RWPE1 (cell line): ENCODE measurements at regions not wholly inside any gene's neighbourhood (a gene's known extent, or its start where the extent isn't known, plus 50 kb on each side); places are given as distances from the start of the nearest gene placed in this dataset.

Source experiments
- CTCF ChIA-PET: fragments of 350-600 bp; sonication (Branson Sonifier 250); formaldehyde crosslinking; extraction: SDS; loops from one replicate; lab custom pipeline; 2021; lab: Yijun Ruan, JAX
- POLR2A ChIA-PET: fragments of 400-600 bp; formaldehyde crosslinking; extraction: SDS; loops from one replicate; lab custom pipeline; 2020; ENCODE audit warnings: antibody characterized with exemption; ENCODE audit not compliant: low non-redundant PET; lab: Yijun Ruan, JAX
- DNase-seq: peaks from one replicate; pipeline ENCODE4 v3.0.0; 2012; ENCODE audit warnings: low spot score
- H3K27ac ChIP-seq: fragments of 450-650 bp; 2 replicates; pipeline ENCODE4 v1.5.1; 2017
- CTCF ChIP-seq: fragments of 450-650 bp; conservative IDR thresholded peaks from 2 replicates; pipeline ENCODE4 v1.5.1; 2017; ENCODE audit warnings: low read depth, mild to moderate bottlenecking

- DNase-seq = no peak
- POLR2A ChIA-PET = interaction anchor here (0.6 kb wide), 1 partner anchor 149 kb away, joined by 4 read pairs; no protein-coding TSS in a partner anchor
- TF ChIP-seq CTCF = no peak
- CTCF ChIA-PET = no interaction called here
- no peak overlapping the region for H3K27ac ChIP-seq
Measured at GRCh38 chr6:106773522-106773921, 144.1 kb downstream of the QRSL1 start.

- H3K27ac ChIP-seq = no peak overlapping the region
- no peak for DNase-seq
- CTCF ChIA-PET = interaction anchor here (0.6 kb wide), 1 partner anchor 30 kb away, joined by 3 read pairs; no protein-coding TSS in a partner anchor
- POLR2A ChIA-PET = no interaction called here
- TF ChIP-seq CTCF = no peak
Measured at GRCh38 chr6:106772270-106773142, 143.1 kb downstream of the QRSL1 start.

- CTCF ChIA-PET = no interaction called here
- no peak for DNase-seq
- no peak for TF ChIP-seq CTCF
- no peak overlapping the region for H3K27ac ChIP-seq
- POLR2A ChIA-PET = no interaction called here
Measured at GRCh38 chr6:106771822-106772221, 142.4 kb downstream of the QRSL1 start.

- CTCF ChIA-PET = no interaction called here
- DNase-seq = no peak
- no peak for TF ChIP-seq CTCF
- POLR2A ChIA-PET = no interaction called here
- no peak overlapping the region for H3K27ac ChIP-seq
Measured at GRCh38 chr6:106770663-106771062, 141.3 kb downstream of the QRSL1 start.

DNA sequence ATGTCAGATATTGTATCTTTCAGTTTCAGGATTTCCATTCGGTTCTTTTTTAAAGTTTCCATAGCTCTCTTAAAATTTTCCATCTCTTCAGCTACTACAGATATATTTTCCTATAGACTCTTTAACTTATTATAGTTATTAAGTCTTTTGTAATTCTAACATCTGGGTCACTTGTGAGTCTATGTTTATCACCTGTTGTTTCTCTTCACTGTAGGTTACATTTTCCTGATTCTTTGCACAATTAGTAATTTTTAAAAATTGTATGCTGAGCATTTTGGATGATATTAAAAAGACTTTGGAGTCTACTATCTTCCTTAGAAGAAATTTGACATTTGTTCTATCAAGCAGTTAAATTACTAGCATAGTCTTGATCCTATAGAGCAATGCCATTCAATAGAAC, 140.7 kb downstream of the QRSL1 start:
- ChIA-PET POLR2A (no interaction called here), CTCF (interaction anchor here (0.6 kb wide), 1 partner anchor 1061 kb away, joined by 3 read pairs; no protein-coding TSS in a partner anchor)
- no peak overlapping the region for H3K27ac ChIP-seq
- TF ChIP-seq CTCF = no peak
- DNase-seq = no peak

GRCh38 chr6:106767271-106767670, 137.9 kb downstream of the QRSL1 start:
- TF ChIP-seq CTCF = no peak
- ChIA-PET POLR2A (no interaction called here), CTCF (no interaction called here)
- H3K27ac ChIP-seq = no peak overlapping the region
- DNase-seq = no peak
